ENCODE measurements at regions not wholly inside any gene's neighbourhood (a gene's known extent, or its start where the extent isn't known, plus 50 kb on each side); places are given as distances from the start of the nearest gene placed in this dataset.

DNA sequence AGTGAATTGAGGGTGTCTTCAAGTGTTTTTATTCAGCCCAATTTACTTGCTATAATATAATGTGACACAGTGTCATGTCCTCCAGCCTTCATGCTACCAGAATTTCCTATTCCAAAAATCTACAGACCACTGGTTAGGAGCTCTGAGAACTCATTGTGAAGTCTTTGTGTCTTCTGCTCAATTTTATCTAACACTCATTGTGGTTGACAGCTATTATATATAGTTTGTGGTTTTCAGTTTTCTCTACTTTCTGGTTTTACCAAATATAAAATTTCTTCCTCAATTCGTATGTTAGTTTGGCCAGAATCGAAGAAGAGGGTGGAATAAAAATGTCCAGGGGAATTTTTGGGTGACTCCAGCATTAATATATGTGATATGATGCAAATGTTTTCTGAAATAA is 509.3 kb upstream of the NUDT12 start (continued):
- no peak for TF ChIP-seq ZBTB7A (tag by site-specific recombination; IDR thresholded peaks at IDR 0.05; ENCODE audit: low read depth)
- TF ChIP-seq, protein P1, sequence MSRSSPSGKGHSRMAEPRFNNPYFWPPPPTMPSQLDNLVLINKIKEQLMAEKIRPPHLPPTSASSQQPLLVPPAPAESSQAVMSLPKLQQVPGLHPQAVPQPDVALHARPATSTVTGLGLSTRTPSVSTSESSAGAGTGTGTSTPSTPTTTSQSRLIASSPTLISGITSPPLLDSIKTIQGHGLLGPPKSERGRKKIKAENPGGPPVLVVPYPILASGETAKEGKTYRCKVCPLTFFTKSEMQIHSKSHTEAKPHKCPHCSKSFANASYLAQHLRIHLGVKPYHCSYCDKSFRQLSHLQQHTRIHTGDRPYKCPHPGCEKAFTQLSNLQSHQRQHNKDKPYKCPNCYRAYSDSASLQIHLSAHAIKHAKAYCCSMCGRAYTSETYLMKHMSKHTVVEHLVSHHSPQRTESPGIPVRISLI (tag by site-specific recombination; IDR thresholded peaks at IDR 0.05): no peak
- TF ChIP-seq YY1 (tag by site-specific recombination; IDR thresholded peaks at IDR 0.05): no peak
- TF ChIP-seq ZFP3 (tag by site-specific recombination; IDR thresholded peaks at IDR 0.05; ENCODE audit: low read depth): no peak
- TF ChIP-seq, protein P2, sequence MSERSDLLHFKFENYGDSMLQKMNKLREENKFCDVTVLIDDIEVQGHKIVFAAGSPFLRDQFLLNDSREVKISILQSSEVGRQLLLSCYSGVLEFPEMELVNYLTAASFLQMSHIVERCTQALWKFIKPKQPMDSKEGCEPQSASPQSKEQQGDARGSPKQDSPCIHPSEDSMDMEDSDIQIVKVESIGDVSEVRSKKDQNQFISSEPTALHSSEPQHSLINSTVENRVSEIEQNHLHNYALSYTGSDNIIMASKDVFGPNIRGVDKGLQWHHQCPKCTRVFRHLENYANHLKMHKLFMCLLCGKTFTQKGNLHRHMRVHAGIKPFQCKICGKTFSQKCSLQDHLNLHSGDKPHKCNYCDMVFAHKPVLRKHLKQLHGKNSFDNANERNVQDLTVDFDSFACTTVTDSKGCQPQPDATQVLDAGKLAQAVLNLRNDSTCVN (tag by site-specific recombination; optimal IDR thresholded peaks at IDR 0.05): no peak
- no peak for TF ChIP-seq ZNF133 (tag by site-specific recombination; IDR thresholded peaks at IDR 0.05)
- TF ChIP-seq ZNF843 (tag by site-specific recombination; IDR thresholded peaks at IDR 0.05): no peak

DNA sequence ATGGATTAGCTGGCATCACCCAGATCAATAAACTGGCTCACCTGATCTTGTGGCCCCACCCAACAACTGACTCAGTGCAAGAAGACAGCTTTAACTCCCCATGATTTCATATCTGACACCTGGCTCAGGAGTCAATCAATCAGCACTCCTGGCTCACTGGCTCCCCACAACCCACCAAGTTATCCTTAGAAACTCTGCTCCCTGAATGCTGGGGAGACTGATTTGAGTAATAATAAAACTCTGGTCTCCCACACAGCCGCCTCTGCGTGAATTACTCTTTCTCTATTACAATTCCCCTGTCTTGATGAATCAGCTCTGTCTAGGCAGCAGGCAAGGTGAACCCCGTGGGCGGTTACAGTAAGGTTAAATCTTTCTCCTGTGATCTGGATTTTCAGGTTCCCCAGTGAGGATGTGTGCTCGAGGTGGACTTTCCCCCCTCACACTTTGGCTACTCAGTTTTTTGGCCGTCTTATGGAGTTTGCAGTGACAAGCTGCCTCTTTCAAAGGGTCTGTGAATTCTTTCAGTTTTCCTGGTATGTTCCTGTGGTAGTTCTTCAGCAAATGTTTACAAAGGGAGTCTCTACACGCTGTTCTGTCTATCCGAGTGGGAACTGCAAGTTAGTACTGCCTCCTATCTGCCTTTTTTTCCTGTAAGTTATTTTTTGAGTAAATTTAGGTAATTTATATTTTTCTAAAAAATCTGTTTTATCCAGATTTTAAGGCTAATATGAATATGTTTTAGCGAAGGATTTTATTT is 500.2 kb upstream of the NUDT12 start:
- H3K4me3 ChIP-seq (ENCODE audit: low read depth, low read length): no peak overlapping the region
- H3K4me1 ChIP-seq (ENCODE audit: control insufficient read depth, insufficient read depth, low read length): no peaks in the 10 kb centered on the region
- ChIA-PET CTCF (no interaction called here), POLR2A (no interaction called here)
- H3K36me3 ChIP-seq (ENCODE audit: control insufficient read depth in 2 of 2, insufficient read depth in 1 of 2, low read length in 2 of 2): no peaks in the 10 kb centered on the region
- no peaks in the 10 kb centered on the region for H3K9me3 ChIP-seq (ENCODE audit: control insufficient read depth, insufficient read depth, low read depth, low read length)
- TF ChIP-seq IKZF3 (tag by site-specific recombination; IDR thresholded peaks at IDR 0.05) (no peak), ZFHX2 (tag by site-specific recombination; conservative IDR thresholded peaks at IDR 0.05) (peak; percentile 31; the same call in 1 of the 2 replicates), EGR2 (tag by site-specific recombination; IDR thresholded peaks at IDR 0.05; ENCODE audit: low read depth) (peak; percentile 63)
- TF ChIP-seq, protein P3, sequence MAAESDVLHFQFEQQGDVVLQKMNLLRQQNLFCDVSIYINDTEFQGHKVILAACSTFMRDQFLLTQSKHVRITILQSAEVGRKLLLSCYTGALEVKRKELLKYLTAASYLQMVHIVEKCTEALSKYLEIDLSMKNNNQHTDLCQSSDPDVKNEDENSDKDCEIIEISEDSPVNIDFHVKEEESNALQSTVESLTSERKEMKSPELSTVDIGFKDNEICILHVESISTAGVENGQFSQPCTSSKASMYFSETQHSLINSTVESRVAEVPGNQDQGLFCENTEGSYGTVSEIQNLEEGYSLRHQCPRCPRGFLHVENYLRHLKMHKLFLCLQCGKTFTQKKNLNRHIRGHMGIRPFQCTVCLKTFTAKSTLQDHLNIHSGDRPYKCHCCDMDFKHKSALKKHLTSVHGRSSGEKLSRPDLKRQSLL (tag by site-specific recombination; IDR thresholded peaks at IDR 0.05): no peak
- no peak overlapping the region for H3K27ac ChIP-seq (ENCODE audit: extremely low read depth, low read depth, low read length)

DNA sequence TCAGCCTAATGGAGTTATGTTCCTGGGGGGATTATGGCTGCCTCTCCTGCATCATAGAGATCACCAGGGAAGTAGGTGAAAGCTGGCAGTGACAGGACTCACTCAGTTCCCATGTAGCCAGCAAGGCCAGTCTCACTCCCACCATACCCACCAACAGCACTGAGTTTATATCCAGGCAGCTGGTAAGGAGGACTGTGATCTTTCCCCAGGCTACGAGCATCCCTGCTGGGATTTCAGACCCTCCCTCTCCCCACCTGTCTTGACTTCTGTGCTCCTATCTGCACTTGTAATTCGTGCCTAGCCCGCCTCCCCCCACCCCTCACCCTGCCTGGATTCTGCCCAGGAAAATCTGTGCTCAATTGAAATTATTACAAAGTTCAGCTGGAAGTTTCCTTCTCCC is 499.1 kb upstream of the NUDT12 start:
- no peaks in the 10 kb centered on the region for H3K4me1 ChIP-seq (ENCODE audit: control insufficient read depth, insufficient read depth, low read length)
- no peaks in the 10 kb centered on the region for H3K36me3 ChIP-seq (ENCODE audit: control insufficient read depth in 2 of 2, insufficient read depth in 1 of 2, low read length in 2 of 2)
- H3K27ac ChIP-seq (ENCODE audit: extremely low read depth, low read depth, low read length): no peak overlapping the region
- no peak overlapping the region for H3K4me3 ChIP-seq (ENCODE audit: low read depth, low read length)
- POLR2A ChIA-PET: no interaction called here
- H3K9me3 ChIP-seq (ENCODE audit: control insufficient read depth, insufficient read depth, low read depth, low read length): no peaks in the 10 kb centered on the region
- CTCF ChIA-PET: interaction anchor here (0.5 kb wide), 1 partner anchor 456 kb away, joined by 3 read pairs; no protein-coding TSS in a partner anchor
- no peak for TF ChIP-seq ZNF76 (tag by site-specific recombination; IDR thresholded peaks at IDR 0.05; ENCODE audit: borderline replicate concordance, low read depth)
- TF ChIP-seq HOXD13 (CRISPR knock-in tag; IDR thresholded peaks at IDR 0.05; ENCODE audit: borderline replicate concordance): no peak
- no peak for TF ChIP-seq KLF10 (tag by site-specific recombination; IDR thresholded peaks at IDR 0.05)
- TF ChIP-seq ZFP3 (tag by site-specific recombination; IDR thresholded peaks at IDR 0.05; ENCODE audit: low read depth): no peak
- TF ChIP-seq ZNF223 (tag by site-specific recombination; IDR thresholded peaks at IDR 0.05): no peak
- no peak for TF ChIP-seq GFI1B (tag by site-specific recombination; IDR thresholded peaks at IDR 0.05)
- TF ChIP-seq ZNF785 (tag by site-specific recombination; IDR thresholded peaks at IDR 0.05): no peak
- no peak for TF ChIP-seq ZNF530 (tag by site-specific recombination; IDR thresholded peaks at IDR 0.05; ENCODE audit: low read depth)
- TF ChIP-seq ZNF792 (tag by site-specific recombination; IDR thresholded peaks at IDR 0.05): no peak
- TF ChIP-seq, protein P4, sequence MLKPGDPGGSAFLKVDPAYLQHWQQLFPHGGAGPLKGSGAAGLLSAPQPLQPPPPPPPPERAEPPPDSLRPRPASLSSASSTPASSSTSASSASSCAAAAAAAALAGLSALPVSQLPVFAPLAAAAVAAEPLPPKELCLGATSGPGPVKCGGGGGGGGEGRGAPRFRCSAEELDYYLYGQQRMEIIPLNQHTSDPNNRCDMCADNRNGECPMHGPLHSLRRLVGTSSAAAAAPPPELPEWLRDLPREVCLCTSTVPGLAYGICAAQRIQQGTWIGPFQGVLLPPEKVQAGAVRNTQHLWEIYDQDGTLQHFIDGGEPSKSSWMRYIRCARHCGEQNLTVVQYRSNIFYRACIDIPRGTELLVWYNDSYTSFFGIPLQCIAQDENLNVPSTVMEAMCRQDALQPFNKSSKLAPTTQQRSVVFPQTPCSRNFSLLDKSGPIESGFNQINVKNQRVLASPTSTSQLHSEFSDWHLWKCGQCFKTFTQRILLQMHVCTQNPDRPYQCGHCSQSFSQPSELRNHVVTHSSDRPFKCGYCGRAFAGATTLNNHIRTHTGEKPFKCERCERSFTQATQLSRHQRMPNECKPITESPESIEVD (tag by site-specific recombination; IDR thresholded peaks at IDR 0.05): no peak
- TF ChIP-seq, protein P5, sequence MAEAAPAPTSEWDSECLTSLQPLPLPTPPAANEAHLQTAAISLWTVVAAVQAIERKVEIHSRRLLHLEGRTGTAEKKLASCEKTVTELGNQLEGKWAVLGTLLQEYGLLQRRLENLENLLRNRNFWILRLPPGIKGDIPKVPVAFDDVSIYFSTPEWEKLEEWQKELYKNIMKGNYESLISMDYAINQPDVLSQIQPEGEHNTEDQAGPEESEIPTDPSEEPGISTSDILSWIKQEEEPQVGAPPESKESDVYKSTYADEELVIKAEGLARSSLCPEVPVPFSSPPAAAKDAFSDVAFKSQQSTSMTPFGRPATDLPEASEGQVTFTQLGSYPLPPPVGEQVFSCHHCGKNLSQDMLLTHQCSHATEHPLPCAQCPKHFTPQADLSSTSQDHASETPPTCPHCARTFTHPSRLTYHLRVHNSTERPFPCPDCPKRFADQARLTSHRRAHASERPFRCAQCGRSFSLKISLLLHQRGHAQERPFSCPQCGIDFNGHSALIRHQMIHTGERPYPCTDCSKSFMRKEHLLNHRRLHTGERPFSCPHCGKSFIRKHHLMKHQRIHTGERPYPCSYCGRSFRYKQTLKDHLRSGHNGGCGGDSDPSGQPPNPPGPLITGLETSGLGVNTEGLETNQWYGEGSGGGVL (tag by site-specific recombination; IDR thresholded peaks at IDR 0.05): no peak
- TF ChIP-seq, protein P6, sequence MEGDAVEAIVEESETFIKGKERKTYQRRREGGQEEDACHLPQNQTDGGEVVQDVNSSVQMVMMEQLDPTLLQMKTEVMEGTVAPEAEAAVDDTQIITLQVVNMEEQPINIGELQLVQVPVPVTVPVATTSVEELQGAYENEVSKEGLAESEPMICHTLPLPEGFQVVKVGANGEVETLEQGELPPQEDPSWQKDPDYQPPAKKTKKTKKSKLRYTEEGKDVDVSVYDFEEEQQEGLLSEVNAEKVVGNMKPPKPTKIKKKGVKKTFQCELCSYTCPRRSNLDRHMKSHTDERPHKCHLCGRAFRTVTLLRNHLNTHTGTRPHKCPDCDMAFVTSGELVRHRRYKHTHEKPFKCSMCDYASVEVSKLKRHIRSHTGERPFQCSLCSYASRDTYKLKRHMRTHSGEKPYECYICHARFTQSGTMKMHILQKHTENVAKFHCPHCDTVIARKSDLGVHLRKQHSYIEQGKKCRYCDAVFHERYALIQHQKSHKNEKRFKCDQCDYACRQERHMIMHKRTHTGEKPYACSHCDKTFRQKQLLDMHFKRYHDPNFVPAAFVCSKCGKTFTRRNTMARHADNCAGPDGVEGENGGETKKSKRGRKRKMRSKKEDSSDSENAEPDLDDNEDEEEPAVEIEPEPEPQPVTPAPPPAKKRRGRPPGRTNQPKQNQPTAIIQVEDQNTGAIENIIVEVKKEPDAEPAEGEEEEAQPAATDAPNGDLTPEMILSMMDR (tag by site-specific recombination; IDR thresholded peaks at IDR 0.05): no peak
- no peak for TF ChIP-seq YY1 (tag by site-specific recombination; IDR thresholded peaks at IDR 0.05)

Data from HEK293 (cell line).